NCI-H2081 (cell line): ENCODE measurements at regions not wholly inside any gene's neighbourhood (a gene's known extent, or its start where the extent isn't known, plus 50 kb on each side); places are given as distances from the start of the nearest gene placed in this dataset.

Experiments
- DNase-seq, 2 experiments: peaks; one replicate each; lab custom pipeline; 2025; lab: John Stamatoyannopoulos, UW

DNA sequence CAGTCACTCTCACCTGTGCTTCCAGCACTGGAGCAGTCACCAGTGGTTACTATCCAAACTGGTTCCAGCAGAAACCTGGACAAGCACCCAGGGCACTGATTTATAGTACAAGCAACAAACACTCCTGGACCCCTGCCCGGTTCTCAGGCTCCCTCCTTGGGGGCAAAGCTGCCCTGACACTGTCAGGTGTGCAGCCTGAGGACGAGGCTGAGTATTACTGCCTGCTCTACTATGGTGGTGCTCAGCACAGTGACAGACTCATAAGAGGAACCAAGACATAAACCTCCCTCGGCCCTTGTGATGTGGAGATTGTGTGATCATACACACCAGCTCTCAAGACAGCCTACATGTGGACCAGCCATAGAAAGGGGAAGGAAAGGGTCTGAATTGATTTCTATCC lies 113.3 kb downstream of the ZNF280B start:
- peak in 1 of 2 experiments; percentile 43 for DNase-seq

- no peak for DNase-seq
Measured at GRCh38 chr22:22396741-22397291, 111.7 kb downstream of the ZNF280B start.

- no peak for DNase-seq
Measured at GRCh38 chr22:22397292-22397870, 111.2 kb downstream of the ZNF280B start.

- no peak for DNase-seq
Measured at GRCh38 chr22:22397875-22398524, 110.5 kb downstream of the ZNF280B start.

DNA sequence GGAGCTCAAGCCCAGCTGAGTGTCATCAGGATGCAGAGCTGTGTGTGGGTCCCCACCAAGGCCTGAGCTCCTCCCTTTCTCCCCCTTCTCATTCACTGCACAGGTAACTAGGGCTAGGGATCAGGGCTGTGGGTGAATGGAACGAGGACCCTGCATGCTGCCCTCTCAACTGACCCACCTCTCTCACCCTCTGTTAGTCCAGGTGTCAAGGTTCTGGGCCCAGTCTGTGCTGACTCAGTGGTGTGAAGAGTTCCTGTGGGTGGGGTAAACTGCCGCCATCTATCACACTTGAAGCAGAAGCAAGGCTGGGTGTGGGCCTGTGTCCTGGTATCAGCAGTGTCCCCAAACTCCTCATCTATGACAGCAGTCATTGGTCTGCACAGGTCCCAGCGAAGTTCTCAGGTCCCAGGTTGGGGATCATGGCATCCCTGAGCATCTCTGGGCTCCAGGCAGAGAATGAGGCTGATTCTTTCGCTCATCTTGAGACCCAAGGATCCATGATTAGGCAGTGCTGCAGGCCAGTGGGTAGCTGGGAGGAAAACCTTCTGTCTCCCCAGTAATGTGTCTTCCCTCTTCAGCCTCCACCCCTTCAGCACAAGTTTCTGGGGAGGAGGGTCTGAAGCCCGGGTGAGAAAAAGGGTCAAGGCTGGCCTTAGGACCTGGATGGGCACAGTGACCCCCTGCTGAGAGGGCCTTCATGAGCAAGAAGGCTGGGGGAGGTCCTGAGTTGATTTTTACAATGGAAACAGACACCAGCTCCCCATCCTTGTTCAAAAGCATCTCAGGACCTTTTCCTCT lies 109.8 kb downstream of the ZNF280B start:
- no peak for DNase-seq

GRCh38 chr22:22400099-22400498 lies 108.4 kb downstream of the ZNF280B start:
- DNase-seq: no peak

GRCh38 chr22:22400964-22401363 lies 107.6 kb downstream of the ZNF280B start:
- no peak for DNase-seq

- DNase-seq: no peak
Measured at GRCh38 chr22:22401381-22401780, 107.2 kb downstream of the ZNF280B start.

DNA sequence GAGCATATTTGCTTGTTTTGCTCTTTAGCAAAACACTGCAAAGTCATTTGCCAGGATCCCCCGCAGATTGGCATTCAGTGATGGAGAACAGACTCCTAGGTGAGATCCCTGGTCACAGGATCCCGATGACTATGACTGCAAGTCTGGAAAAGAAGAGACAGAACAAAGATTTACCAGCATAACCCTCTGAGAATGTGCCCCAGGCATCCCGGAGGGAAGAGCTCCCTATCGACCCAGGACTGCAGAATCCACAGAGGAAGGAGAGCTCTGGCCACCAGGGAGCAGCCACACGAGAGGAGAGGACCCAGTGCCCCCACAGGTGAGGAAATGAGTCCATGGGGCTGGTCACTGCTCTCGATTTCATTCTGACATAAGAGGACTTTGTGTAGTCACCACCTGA lies 105.2 kb downstream of the ZNF280B start:
- no peak for DNase-seq

- no peak for DNase-seq
Measured at GRCh38 chr22:22403771-22404170, 104.8 kb downstream of the ZNF280B start.

- no peak for DNase-seq
Measured at GRCh38 chr22:22404598-22405284, 103.8 kb downstream of the ZNF280B start.

GRCh38 chr22:22406445-22407027 lies 102.0 kb downstream of the ZNF280B start:
- DNase-seq: no peak

GRCh38 chr22:22407061-22407460 lies 101.5 kb downstream of the ZNF280B start:
- no peak for DNase-seq

- DNase-seq: no peak
Measured at GRCh38 chr22:22408269-22408668, 100.3 kb downstream of the ZNF280B start.

DNA sequence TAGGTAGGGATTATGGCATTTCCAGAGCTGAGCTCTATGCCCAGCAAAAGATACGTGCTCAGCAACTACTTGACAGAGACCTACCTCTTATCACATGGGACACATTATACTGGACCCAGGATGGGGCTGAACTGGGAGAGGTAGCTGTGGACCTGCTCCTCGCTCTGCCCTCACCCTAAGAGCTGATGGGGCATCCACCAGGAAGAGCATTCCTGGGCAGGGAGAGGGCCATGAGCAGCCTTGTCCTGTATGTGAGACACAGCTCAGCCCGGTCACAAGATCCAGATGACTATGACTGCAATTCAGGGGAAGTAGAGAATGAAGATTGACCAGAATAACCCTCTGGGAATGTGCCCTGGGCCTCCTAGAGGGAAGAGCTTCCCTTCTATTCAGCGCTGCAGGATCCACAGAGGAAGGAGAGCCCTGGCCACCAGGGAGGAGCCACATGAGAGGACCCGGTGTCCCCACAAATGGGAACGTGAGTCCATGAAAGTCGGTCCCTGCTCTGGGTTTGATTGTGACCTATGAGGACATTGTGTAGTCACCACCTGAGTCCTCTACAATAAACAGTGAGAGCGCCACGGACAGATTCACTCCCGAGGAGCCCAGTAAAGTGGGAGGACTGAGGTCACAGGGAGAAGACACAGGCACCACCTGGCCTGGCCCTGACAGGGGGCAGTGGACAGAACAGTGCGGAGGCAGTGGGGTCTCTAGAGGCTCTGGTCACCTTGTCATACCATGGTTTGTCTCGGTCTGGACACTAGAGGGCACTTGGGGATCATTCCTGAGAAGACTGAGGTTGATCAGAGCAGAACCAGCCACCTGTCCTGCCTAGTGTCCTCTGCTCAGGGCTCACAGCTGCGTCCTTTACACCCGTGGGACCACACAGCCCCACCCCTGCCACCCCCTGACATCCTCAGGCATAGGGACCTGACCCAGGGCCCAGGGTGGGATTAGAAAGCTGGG lies 99.5 kb downstream of the ZNF280B start:
- peak in 1 of 2 experiments; percentile 31 for DNase-seq

DNA sequence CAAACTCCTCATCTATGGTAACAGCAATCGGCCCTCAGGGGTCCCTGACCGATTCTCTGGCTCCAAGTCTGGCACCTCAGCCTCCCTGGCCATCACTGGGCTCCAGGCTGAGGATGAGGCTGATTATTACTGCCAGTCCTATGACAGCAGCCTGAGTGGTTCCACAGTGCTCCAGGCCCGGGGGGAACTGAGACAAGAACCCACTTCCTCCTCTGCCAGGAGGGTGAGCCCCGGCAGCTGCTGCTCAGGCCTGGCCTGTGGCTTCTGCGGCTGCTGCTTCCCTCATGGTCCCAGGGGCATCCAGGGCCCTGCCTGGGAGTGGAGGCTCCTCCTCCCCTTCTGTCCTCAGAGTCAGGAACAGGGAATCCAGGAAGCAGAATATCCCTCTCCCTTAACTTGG lies 98.4 kb downstream of the ZNF280B start:
- no peak for DNase-seq

DNA sequence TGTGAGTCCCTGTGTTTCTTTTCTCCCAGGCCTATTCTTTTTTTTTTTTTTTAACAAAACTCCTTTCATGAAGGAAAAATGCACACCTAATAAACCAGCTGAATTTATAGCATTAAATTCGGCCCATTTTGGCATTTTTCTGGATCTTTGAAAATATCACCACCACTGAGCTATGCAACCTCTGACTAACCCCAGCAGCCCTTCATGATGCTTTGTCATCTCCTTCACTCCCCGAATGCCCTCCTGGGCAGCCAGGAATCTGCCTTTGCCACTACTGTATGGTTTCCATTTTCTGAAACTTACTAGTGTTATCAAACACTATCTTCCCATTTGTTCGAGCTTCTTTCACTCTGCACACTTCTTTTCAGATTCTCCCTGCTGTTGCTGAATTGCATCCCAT lies 97.9 kb downstream of the ZNF280B start:
- DNase-seq: no peak

DNA sequence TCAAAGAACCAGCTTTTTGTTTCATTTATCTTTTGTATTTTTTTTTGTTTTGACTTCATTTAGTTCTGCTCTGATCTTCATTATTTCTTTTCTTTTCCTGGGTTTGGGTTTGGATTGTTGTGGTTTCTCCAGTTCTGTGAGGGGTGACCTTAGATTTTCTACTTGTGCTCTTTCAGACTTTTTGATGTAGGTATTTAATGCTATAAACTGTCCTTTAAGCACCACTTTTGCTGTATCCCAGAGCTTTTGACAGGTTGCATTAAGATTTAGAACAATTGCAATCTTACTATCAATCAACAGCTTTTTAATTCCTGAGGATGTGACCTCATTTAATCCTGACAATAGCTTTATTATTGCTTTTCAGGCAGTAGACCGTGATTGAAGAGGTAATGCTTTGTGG lies 94.3 kb downstream of the ZNF280B start:
- DNase-seq: no peak

- no peak for DNase-seq
Measured at GRCh38 chr22:22417495-22418162, 90.9 kb downstream of the ZNF280B start.

DNA sequence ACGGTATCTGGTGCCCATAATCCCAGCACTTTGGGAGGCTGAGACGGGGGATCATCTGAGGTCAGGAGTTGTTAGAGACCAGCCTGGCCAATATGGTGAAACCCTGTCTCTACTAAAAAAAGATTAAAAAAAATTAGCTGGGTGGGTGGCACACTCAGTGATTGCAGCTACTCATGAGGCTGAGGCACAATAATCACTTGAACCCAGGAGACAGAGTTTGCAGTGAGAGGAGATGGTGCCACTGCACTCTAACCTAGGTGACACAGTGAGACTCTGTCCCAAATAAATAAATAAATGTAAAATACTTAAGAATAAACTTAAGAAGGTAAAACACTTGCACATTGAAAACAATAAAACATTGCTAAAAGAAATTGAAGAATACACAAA lies 90.4 kb downstream of the ZNF280B start:
- no peak for DNase-seq
